Neural progenitor cell (in vitro differentiated cells): ENCODE measurements at regions not wholly inside any gene's neighbourhood (a gene's known extent, or its start where the extent isn't known, plus 50 kb on each side); places are given as distances from the start of the nearest gene placed in this dataset.

Source experiments
- EZH2 ChIP-seq: fragments of 200-600 bp; sonication (generic); IDR thresholded peaks from 2 replicates; pipeline ENCODE4 v1.6.1; 2017; ENCODE audit warnings: antibody characterized with exemption, mild to moderate bottlenecking, moderate library complexity
- TF ChIP-seq, protein P1 (sequence below): fragments of 200-600 bp; sonication (generic); IDR thresholded peaks from 2 replicates; pipeline ENCODE4 v1.5.1; 2017; ENCODE audit warnings: antibody characterized with exemption, mild to moderate bottlenecking

DNA sequence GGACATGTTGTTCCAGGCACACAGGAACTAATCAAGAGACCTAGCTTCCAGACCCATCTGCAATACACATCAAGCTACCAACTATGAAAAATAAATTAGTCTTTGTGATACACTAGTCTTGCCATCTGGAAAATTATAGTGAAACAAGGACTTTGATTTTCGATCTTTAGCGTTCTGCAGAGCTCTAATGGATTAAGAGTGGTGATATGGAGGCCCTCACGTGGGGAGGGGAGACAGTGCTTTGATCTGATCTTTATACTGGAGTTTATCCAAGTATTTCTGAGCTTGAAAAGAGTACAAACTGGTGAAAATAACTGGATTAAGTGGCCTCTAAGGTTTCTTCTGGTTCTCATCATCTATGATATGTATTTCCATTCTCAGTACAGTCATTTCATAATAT is 273.4 kb upstream of the CDH7 start:
- TF ChIP-seq, protein P1, sequence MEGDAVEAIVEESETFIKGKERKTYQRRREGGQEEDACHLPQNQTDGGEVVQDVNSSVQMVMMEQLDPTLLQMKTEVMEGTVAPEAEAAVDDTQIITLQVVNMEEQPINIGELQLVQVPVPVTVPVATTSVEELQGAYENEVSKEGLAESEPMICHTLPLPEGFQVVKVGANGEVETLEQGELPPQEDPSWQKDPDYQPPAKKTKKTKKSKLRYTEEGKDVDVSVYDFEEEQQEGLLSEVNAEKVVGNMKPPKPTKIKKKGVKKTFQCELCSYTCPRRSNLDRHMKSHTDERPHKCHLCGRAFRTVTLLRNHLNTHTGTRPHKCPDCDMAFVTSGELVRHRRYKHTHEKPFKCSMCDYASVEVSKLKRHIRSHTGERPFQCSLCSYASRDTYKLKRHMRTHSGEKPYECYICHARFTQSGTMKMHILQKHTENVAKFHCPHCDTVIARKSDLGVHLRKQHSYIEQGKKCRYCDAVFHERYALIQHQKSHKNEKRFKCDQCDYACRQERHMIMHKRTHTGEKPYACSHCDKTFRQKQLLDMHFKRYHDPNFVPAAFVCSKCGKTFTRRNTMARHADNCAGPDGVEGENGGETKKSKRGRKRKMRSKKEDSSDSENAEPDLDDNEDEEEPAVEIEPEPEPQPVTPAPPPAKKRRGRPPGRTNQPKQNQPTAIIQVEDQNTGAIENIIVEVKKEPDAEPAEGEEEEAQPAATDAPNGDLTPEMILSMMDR = no peak
- no peak for TF ChIP-seq EZH2
